ENCODE measurements at regions not wholly inside any gene's neighbourhood (a gene's known extent, or its start where the extent isn't known, plus 50 kb on each side); places are given as distances from the start of the nearest gene placed in this dataset.

- Mint-ChIP-seq H3K4me3 (no peak overlapping the region), H3K36me3 (ENCODE audit: low read depth) (no peaks in the 10 kb centered on the region)
- DNase-seq = no peak
Observed at GRCh38 chr15:61653110-61653509, 407.1 kb downstream of the VPS13C start.

GRCh38 chr15:61651267-61651666 is 409.0 kb downstream of the VPS13C start:
- no peak for DNase-seq
- no peak overlapping the region for H3K4me3 Mint-ChIP-seq
- no peak overlapping the region for H3K27ac Mint-ChIP-seq
- H3K27me3 Mint-ChIP-seq = peaks cover 26% of the 10 kb centered on the region
- no peaks in the 10 kb centered on the region for H3K9me3 Mint-ChIP-seq
- no peaks in the 10 kb centered on the region for H3K36me3 Mint-ChIP-seq (ENCODE audit: low read depth)
- no peaks in the 10 kb centered on the region for H3K4me1 Mint-ChIP-seq (ENCODE audit: low read depth)

More at GRCh38 chr15:61653110-61653509, 407.1 kb downstream of the VPS13C start:
- Mint-ChIP-seq H3K4me1 (ENCODE audit: low read depth) (no peaks in the 10 kb centered on the region), H3K27ac (no peak overlapping the region), H3K9me3 (no peaks in the 10 kb centered on the region), H3K27me3 (peaks cover 23% of the 10 kb centered on the region)

DNA sequence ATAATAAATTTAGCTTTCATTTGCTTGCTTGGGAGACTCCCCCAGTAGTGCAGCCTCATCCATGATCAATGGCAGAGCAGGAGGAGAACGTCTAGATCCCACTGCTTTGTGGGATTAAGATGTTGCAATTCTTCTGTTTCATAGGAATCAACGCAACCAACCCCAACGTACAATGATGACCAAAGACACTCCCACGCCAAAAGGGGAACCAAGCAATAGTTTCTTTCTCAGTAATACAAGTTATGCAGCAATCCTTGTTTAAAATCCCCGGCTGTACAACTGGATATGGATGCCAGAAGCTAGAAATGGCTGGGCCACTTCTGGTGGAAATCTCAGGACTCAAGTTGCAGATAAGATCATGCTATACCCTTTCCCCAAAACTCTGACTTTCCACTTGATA is 411.2 kb downstream of the VPS13C start:
- Mint-ChIP-seq H3K27ac (no peak overlapping the region), H3K4me1 (ENCODE audit: low read depth) (no peaks in the 10 kb centered on the region), H3K36me3 (ENCODE audit: low read depth) (no peaks in the 10 kb centered on the region), H3K9me3 (no peaks in the 10 kb centered on the region), H3K27me3 (peaks cover 31% of the 10 kb centered on the region), H3K4me3 (no peak overlapping the region)
- no peak for DNase-seq

- Mint-ChIP-seq H3K9me3 (no peaks in the 10 kb centered on the region), H3K27me3 (peaks cover 32% of the 10 kb centered on the region), H3K36me3 (ENCODE audit: low read depth) (no peaks in the 10 kb centered on the region), H3K27ac (no peak overlapping the region), H3K4me3 (no peak overlapping the region), H3K4me1 (ENCODE audit: low read depth) (no peaks in the 10 kb centered on the region)
- DNase-seq = no peak
Observed at GRCh38 chr15:61644550-61644949, 415.4 kb upstream of the RORA start.

DNA sequence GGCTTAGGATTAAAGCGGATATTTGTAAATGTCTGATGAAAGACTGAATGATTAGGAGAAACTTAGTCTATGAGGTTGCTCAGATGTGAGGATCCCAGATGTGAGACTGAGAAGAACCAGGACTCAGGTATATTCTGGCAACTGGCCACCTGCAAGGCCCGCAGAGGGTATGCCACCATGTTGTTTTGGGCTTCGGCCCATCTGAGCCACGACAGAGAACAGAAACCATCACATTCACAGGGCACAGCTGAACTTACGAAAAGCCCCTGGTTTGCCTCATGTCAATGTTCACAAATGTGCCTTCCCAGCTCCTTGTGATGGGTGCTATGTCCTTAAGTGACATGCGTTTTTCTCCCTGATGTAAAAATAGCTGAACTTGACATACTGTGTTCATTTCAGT is 412.5 kb upstream of the RORA start:
- no peak for DNase-seq
- no peaks in the 10 kb centered on the region for H3K4me1 Mint-ChIP-seq (ENCODE audit: low read depth)
- H3K27me3 Mint-ChIP-seq = peaks cover 25% of the 10 kb centered on the region
- no peak overlapping the region for H3K27ac Mint-ChIP-seq
- H3K4me3 Mint-ChIP-seq = no peak overlapping the region
- no peaks in the 10 kb centered on the region for H3K36me3 Mint-ChIP-seq (ENCODE audit: low read depth)
- H3K9me3 Mint-ChIP-seq = no peaks in the 10 kb centered on the region

GRCh38 chr15:61640756-61641155 is 411.7 kb upstream of the RORA start:
- Mint-ChIP-seq H3K36me3 (ENCODE audit: low read depth) (no peaks in the 10 kb centered on the region), H3K4me1 (ENCODE audit: low read depth) (no peaks in the 10 kb centered on the region), H3K27ac (no peak overlapping the region), H3K4me3 (no peak overlapping the region), H3K9me3 (no peaks in the 10 kb centered on the region), H3K27me3 (peaks cover 32% of the 10 kb centered on the region)
- DNase-seq = no peak

DNA sequence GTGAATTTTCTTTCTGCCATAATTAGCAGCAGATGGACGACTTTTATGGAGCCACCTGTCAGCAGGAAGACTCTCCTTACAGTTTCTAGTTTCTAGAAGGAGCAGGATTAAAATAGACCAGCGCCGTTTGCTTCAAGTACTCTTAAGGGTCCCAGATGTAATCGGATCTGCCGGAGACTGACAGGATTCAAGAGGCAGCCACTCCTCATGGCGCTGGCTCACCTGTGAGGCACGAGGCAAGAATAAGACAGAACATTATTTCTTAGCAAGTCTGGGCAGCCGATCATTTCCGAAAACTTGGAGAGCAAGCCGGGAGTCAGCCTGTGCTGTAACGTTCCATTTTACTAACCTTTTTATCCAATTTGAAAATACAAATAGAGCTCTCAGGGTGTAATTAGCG is 410.4 kb upstream of the RORA start:
- Mint-ChIP-seq H3K36me3 (ENCODE audit: low read depth) (no peaks in the 10 kb centered on the region), H3K4me3 (no peak overlapping the region), H3K9me3 (no peaks in the 10 kb centered on the region), H3K27me3 (peaks cover 35% of the 10 kb centered on the region), H3K4me1 (ENCODE audit: low read depth) (no peaks in the 10 kb centered on the region), H3K27ac (no peak overlapping the region)
- DNase-seq = no peak

DNA sequence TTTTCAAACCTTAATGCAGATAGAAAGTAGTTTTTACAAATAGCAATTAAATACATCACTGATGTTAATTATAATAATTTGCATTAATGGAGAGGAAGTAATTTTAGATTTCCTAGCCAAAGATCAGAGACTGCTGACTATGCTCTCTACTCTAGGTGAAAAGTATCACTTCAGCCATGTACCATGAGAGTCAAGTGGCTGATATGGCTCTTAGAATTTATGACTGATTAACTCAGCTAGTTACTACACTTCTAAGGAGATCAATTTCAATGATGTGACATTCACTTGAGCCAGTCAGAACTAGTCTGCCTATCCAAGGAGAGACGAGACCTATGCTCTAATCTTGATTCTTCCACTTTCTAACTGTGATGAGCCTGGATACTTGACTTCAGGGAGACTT is 405.7 kb upstream of the RORA start:
- no peaks in the 10 kb centered on the region for H3K9me3 Mint-ChIP-seq
- no peaks in the 10 kb centered on the region for H3K4me1 Mint-ChIP-seq (ENCODE audit: low read depth)
- no peak overlapping the region for H3K27ac Mint-ChIP-seq
- H3K36me3 Mint-ChIP-seq (ENCODE audit: low read depth) = no peaks in the 10 kb centered on the region
- H3K27me3 Mint-ChIP-seq = peaks cover 37% of the 10 kb centered on the region
- no peak for DNase-seq
- H3K4me3 Mint-ChIP-seq = no peak overlapping the region

DNA sequence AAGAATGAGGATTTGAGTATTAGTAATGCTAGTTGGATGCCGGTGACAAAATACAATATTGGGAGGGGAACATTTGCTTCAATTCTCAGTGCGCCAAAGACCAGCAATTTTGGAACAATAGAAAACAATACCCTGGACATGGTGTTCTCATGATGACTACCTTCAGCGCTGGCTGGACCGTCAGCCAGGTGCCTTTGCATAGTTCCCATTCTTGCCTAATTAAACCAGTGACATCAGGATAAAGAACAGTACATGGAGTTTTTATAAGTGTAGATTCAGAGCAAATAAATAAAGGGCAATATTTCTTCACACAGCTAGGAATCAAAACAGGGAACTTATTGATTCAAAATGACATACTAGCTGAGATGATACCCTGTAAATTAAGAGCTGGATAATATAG is 404.8 kb upstream of the RORA start:
- Mint-ChIP-seq H3K4me1 (ENCODE audit: low read depth) (no peaks in the 10 kb centered on the region), H3K27me3 (peaks cover 29% of the 10 kb centered on the region), H3K9me3 (no peaks in the 10 kb centered on the region), H3K27ac (no peak overlapping the region), H3K4me3 (no peak overlapping the region), H3K36me3 (ENCODE audit: low read depth) (no peaks in the 10 kb centered on the region)
- DNase-seq = no peak

GRCh38 chr15:61629269-61629668 is 400.2 kb upstream of the RORA start:
- Mint-ChIP-seq H3K27ac (no peak overlapping the region), H3K9me3 (no peaks in the 10 kb centered on the region), H3K4me3 (no peak overlapping the region), H3K27me3 (peaks cover 27% of the 10 kb centered on the region), H3K4me1 (ENCODE audit: low read depth) (no peaks in the 10 kb centered on the region), H3K36me3 (ENCODE audit: low read depth) (no peaks in the 10 kb centered on the region)
- no peak for DNase-seq

GRCh38 chr15:61624950-61625349 is 395.8 kb upstream of the RORA start:
- Mint-ChIP-seq H3K9me3 (no peaks in the 10 kb centered on the region), H3K27me3 (peaks cover 12% of the 10 kb centered on the region), H3K4me3 (no peak overlapping the region)

DNA sequence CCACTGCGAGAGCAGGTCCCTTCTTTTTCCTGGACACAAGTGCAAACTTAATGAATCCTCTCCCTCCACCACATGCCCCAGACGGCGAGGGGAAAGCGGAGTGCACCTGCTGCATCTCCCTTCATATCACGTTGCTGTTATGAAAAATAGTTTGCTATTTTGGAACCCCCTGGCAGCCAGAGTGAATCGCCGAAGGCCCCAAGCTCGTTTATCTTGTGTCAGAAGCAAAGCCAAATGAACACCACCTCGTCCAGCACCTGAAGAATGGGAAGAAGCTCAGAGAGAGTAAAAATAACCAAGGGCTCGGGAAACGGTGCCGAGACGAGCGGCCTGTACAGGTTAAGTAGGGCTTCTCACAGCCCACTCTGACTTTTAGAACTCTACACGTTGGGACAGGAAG is 394.6 kb upstream of the RORA start:
- Mint-ChIP-seq H3K36me3 (ENCODE audit: low read depth) (no peaks in the 10 kb centered on the region), H3K27ac (no peak overlapping the region), H3K9me3 (no peaks in the 10 kb centered on the region), H3K27me3 (peaks cover 12% of the 10 kb centered on the region), H3K4me1 (ENCODE audit: low read depth) (no peaks in the 10 kb centered on the region), H3K4me3 (no peak overlapping the region)
- DNase-seq = no peak

More at GRCh38 chr15:61624950-61625349, 395.8 kb upstream of the RORA start:
- Mint-ChIP-seq H3K36me3 (ENCODE audit: low read depth) (no peaks in the 10 kb centered on the region), H3K4me1 (ENCODE audit: low read depth) (no peaks in the 10 kb centered on the region), H3K27ac (no peak overlapping the region)
- DNase-seq = no peak

GRCh38 chr15:61621865-61622264 is 392.8 kb upstream of the RORA start:
- peaks cover 3% of the 10 kb centered on the region for H3K9me3 Mint-ChIP-seq
- peaks cover 5% of the 10 kb centered on the region for H3K27me3 Mint-ChIP-seq
- H3K36me3 Mint-ChIP-seq (ENCODE audit: low read depth) = no peaks in the 10 kb centered on the region
- H3K4me1 Mint-ChIP-seq (ENCODE audit: low read depth) = no peaks in the 10 kb centered on the region
- DNase-seq = no peak
- no peak overlapping the region for H3K4me3 Mint-ChIP-seq
- no peak overlapping the region for H3K27ac Mint-ChIP-seq

DNA sequence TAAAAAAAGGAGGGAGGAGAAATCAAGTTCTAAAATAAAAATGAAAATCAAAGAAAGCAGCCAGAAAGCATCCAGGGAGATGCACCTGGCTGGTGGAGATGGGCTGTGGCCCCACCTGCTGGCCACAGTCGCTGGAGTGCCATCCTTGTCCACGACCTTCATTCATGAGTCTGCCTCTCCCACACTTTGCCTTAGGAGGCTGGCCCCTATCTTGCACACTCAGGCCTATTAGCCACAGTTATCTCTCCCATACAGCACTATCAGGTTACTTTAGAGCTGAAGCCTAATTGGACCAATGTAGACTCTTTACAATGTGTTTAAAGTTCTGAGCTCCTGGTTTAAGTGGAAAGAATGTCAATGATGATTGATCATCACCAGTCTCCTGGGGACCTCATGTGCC is 392.0 kb upstream of the RORA start:
- no peak overlapping the region for H3K4me3 Mint-ChIP-seq
- DNase-seq = no peak
- H3K27ac Mint-ChIP-seq = no peak overlapping the region
- no peaks in the 10 kb centered on the region for H3K4me1 Mint-ChIP-seq (ENCODE audit: low read depth)
- no peaks in the 10 kb centered on the region for H3K27me3 Mint-ChIP-seq
- no peaks in the 10 kb centered on the region for H3K36me3 Mint-ChIP-seq (ENCODE audit: low read depth)
- H3K9me3 Mint-ChIP-seq = peaks cover 3% of the 10 kb centered on the region

DNA sequence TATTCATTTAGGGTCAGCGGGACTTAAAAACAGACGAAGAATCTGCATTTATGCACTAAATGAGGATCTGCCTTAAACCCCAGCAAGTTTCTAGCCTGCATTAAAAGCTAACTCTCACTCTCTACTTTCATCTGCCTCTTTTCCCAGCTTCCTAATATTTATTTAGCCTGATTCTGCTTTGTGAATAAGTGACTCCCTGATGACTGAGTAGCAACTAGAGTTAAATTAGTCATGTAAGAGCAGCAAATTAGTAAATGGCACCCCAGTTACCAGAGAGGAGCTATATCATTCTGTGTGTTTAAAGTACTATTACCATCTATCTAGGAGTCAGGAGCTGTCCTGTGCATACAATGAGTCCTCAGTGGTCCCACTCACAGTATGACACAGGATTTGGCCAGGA is 391.0 kb upstream of the RORA start:
- Mint-ChIP-seq H3K4me3 (no peak overlapping the region), H3K9me3 (peaks cover 5% of the 10 kb centered on the region), H3K27ac (no peak overlapping the region), H3K27me3 (peaks cover 1% of the 10 kb centered on the region), H3K36me3 (ENCODE audit: low read depth) (no peaks in the 10 kb centered on the region), H3K4me1 (ENCODE audit: low read depth) (no peaks in the 10 kb centered on the region)
- no peak for DNase-seq

DNA sequence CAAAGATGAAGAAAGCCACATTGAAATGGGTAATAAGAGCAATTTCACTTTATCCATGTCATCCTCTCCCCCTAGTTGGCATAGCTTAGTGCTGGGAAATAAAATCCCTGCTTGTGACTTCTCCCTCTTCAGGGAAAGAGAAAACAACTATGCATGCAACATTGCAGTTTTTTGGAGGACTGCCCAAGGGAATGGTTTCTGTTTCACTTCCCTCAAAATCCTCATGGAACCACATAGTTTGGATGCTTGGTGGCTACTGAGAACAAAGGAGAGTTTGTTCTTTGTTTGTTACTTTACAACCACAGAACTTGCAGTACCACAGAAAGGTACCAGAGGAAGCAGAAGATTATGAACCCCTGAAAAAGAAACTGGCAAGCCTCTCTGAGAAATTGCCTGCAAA is 384.6 kb upstream of the RORA start:
- Mint-ChIP-seq H3K27me3 (peaks cover 23% of the 10 kb centered on the region), H3K4me1 (ENCODE audit: low read depth) (no peaks in the 10 kb centered on the region), H3K4me3 (no peak overlapping the region), H3K9me3 (peaks cover 16% of the 10 kb centered on the region), H3K36me3 (ENCODE audit: low read depth) (no peaks in the 10 kb centered on the region), H3K27ac (no peak overlapping the region)
- no peak for DNase-seq
